ENCODE measurements at regions not wholly inside any gene's neighbourhood (a gene's known extent, or its start where the extent isn't known, plus 50 kb on each side); places are given as distances from the start of the nearest gene placed in this dataset.

DNA sequence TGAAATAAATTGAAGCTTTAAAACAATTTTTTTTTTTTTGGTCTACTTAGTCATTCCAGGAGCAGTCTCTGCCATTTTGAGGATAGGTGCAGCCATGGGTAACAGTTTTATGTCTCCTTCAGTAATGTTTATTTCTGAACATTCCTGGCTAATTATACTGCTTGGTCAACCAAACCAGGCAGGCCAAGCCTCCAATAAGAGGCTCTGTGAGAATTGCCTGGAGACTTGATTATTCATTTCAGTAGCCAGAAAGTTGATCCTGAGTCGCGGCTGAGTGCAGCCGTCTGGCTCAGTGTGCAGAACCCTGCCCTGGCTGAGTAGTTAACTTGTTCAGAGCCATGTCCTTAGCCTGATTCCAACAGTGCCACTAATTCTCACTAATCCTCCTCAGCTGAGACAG is 364.0 kb upstream of the FAT3 start:
- Histone ChIP-seq H3K27ac (replicated peaks) (no peak overlapping the region), H3K27me3 (ENCODE audit: insufficient read depth, poor library complexity, severe bottlenecking) (no peaks in the 10 kb centered on the region), H3K4me3 (replicated peaks; ENCODE audit: insufficient read depth, low read length) (no peak overlapping the region)
- DNase-seq (ENCODE audit: low read depth in 1 of 2, low spot score in 1 of 2), result no peak
- TF ChIP-seq SPI1 (IDR thresholded peaks at IDR 0.05; ENCODE audit: borderline replicate concordance, low read depth) (no peak), POLR2AphosphoS5 (IDR thresholded peaks at IDR 0.05; ENCODE audit: low read depth) (no peak), GABPA (IDR thresholded peaks at IDR 0.05; ENCODE audit: low read depth) (no peak)
- TF ChIP-seq, protein P1, sequence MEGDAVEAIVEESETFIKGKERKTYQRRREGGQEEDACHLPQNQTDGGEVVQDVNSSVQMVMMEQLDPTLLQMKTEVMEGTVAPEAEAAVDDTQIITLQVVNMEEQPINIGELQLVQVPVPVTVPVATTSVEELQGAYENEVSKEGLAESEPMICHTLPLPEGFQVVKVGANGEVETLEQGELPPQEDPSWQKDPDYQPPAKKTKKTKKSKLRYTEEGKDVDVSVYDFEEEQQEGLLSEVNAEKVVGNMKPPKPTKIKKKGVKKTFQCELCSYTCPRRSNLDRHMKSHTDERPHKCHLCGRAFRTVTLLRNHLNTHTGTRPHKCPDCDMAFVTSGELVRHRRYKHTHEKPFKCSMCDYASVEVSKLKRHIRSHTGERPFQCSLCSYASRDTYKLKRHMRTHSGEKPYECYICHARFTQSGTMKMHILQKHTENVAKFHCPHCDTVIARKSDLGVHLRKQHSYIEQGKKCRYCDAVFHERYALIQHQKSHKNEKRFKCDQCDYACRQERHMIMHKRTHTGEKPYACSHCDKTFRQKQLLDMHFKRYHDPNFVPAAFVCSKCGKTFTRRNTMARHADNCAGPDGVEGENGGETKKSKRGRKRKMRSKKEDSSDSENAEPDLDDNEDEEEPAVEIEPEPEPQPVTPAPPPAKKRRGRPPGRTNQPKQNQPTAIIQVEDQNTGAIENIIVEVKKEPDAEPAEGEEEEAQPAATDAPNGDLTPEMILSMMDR (IDR thresholded peaks at IDR 0.05; ENCODE audit: insufficient read depth, low read length), result no peak
- TF ChIP-seq, protein P2, sequence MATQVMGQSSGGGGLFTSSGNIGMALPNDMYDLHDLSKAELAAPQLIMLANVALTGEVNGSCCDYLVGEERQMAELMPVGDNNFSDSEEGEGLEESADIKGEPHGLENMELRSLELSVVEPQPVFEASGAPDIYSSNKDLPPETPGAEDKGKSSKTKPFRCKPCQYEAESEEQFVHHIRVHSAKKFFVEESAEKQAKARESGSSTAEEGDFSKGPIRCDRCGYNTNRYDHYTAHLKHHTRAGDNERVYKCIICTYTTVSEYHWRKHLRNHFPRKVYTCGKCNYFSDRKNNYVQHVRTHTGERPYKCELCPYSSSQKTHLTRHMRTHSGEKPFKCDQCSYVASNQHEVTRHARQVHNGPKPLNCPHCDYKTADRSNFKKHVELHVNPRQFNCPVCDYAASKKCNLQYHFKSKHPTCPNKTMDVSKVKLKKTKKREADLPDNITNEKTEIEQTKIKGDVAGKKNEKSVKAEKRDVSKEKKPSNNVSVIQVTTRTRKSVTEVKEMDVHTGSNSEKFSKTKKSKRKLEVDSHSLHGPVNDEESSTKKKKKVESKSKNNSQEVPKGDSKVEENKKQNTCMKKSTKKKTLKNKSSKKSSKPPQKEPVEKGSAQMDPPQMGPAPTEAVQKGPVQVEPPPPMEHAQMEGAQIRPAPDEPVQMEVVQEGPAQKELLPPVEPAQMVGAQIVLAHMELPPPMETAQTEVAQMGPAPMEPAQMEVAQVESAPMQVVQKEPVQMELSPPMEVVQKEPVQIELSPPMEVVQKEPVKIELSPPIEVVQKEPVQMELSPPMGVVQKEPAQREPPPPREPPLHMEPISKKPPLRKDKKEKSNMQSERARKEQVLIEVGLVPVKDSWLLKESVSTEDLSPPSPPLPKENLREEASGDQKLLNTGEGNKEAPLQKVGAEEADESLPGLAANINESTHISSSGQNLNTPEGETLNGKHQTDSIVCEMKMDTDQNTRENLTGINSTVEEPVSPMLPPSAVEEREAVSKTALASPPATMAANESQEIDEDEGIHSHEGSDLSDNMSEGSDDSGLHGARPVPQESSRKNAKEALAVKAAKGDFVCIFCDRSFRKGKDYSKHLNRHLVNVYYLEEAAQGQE (IDR thresholded peaks at IDR 0.05; ENCODE audit: insufficient replicate concordance, low read depth), result no peak

GRCh38 chr11:91859666-91860065 is 365.0 kb upstream of the FAT3 start:
- DNase-seq (ENCODE audit: low read depth in 1 of 2, low spot score in 1 of 2), result no peak
- TF ChIP-seq, protein P1 (IDR thresholded peaks at IDR 0.05; ENCODE audit: insufficient read depth, low read length), result no peak
- no peak for TF ChIP-seq SPI1 (IDR thresholded peaks at IDR 0.05; ENCODE audit: borderline replicate concordance, low read depth)
- TF ChIP-seq, protein P2 (IDR thresholded peaks at IDR 0.05; ENCODE audit: insufficient replicate concordance, low read depth), result no peak
- no peak for TF ChIP-seq POLR2AphosphoS5 (IDR thresholded peaks at IDR 0.05; ENCODE audit: low read depth)
- no peak for TF ChIP-seq GABPA (IDR thresholded peaks at IDR 0.05; ENCODE audit: low read depth)

GRCh38 chr11:91857179-91857578 is 367.4 kb upstream of the FAT3 start:
- H3K4me3 ChIP-seq (replicated peaks; ENCODE audit: insufficient read depth, low read length), result no peak overlapping the region
- TF ChIP-seq GABPA (IDR thresholded peaks at IDR 0.05; ENCODE audit: low read depth) (no peak), SPI1 (IDR thresholded peaks at IDR 0.05; ENCODE audit: borderline replicate concordance, low read depth) (no peak), POLR2AphosphoS5 (IDR thresholded peaks at IDR 0.05; ENCODE audit: low read depth) (no peak)
- TF ChIP-seq, protein P2 (IDR thresholded peaks at IDR 0.05; ENCODE audit: insufficient replicate concordance, low read depth), result no peak
- TF ChIP-seq, protein P1 (IDR thresholded peaks at IDR 0.05; ENCODE audit: insufficient read depth, low read length), result no peak
- no peaks in the 10 kb centered on the region for H3K27me3 ChIP-seq (ENCODE audit: insufficient read depth, poor library complexity, severe bottlenecking)
- H3K27ac ChIP-seq (replicated peaks), result no peak overlapping the region
- DNase-seq (ENCODE audit: low read depth in 1 of 2, low spot score in 1 of 2), result no peak

More at GRCh38 chr11:91859666-91860065, 365.0 kb upstream of the FAT3 start:
- H3K27me3 ChIP-seq (ENCODE audit: insufficient read depth, poor library complexity, severe bottlenecking), result no peaks in the 10 kb centered on the region
- no peak overlapping the region for H3K27ac ChIP-seq (replicated peaks)
- H3K4me3 ChIP-seq (replicated peaks; ENCODE audit: insufficient read depth, low read length), result no peak overlapping the region
